Stomach (tissue), 4 donors: ENCODE measurements at regions not wholly inside any gene's neighbourhood (a gene's known extent, or its start where the extent isn't known, plus 50 kb on each side); places are given as distances from the start of the nearest gene placed in this dataset.

ENCODE experiments used
- EP300 ChIP-seq: sonication (generic); formaldehyde crosslinking; IDR thresholded peaks from one replicate; pipeline ENCODE4 v1.6.1; 2017; ENCODE audit warnings: antibody characterized with exemption
- POLR2AphosphoS5 ChIP-seq, 3 donors: sonication (generic); formaldehyde crosslinking; IDR thresholded peaks; one replicate each; pipeline ENCODE4 v1.6.1; 2016; ENCODE audit warnings: antibody characterized with exemption in 3 of 3
- TF ChIP-seq, protein P1 (sequence below), 7 experiments: fragments of 450-650 bp in 4 of 7; fragments of 200-600 bp in 3 of 7; sonication (generic) in 3 of 7; IDR thresholded peaks; one replicate each; pipeline ENCODE4 v1.5.1; 2016 to 2019; ENCODE audit warnings: antibody characterized with exemption in 7 of 7, control low read depth in 2 of 7, mild to moderate bottlenecking in 1 of 7

DNA sequence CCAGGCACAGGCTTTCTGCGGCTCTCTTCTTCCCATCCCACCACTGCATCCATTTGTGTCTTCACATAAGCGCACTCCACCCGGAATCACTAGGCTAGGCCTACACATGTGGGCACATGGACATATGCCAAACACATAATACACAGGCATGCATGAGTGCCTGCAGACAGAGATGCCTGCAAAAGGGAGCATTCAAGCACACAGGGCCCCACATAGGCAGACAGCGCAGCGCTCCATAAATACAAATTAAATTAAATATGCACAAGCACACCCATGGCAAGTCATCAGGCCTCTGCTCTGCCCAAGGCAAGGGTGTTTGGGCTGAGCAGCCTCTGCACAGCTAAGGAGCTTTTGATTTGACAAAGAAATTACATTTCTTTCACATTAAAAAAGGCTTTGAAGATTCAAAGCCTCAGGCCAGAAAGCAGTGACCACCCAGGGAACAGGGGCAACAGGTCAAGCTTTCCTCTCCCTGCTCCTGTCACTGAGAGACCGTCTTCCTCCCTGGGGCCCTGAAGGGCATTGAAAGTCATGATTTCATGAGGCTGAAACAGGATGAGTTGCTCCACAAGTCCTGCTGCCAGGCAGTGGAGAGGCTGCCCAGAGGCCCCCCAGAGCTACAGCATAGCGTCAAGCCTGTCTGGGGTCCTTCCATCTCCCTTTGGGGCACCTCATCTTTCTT is 134.2 kb upstream of the LRFN2 start:
- TF ChIP-seq POLR2AphosphoS5 (IDR thresholded peaks at IDR 0.05) = no peak
- no peak for TF ChIP-seq EP300
- TF ChIP-seq, protein P1, sequence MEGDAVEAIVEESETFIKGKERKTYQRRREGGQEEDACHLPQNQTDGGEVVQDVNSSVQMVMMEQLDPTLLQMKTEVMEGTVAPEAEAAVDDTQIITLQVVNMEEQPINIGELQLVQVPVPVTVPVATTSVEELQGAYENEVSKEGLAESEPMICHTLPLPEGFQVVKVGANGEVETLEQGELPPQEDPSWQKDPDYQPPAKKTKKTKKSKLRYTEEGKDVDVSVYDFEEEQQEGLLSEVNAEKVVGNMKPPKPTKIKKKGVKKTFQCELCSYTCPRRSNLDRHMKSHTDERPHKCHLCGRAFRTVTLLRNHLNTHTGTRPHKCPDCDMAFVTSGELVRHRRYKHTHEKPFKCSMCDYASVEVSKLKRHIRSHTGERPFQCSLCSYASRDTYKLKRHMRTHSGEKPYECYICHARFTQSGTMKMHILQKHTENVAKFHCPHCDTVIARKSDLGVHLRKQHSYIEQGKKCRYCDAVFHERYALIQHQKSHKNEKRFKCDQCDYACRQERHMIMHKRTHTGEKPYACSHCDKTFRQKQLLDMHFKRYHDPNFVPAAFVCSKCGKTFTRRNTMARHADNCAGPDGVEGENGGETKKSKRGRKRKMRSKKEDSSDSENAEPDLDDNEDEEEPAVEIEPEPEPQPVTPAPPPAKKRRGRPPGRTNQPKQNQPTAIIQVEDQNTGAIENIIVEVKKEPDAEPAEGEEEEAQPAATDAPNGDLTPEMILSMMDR (IDR thresholded peaks at IDR 0.05) = no peak
